Lower leg skin (tissue), 3 donors: ENCODE measurements at regions not wholly inside any gene's neighbourhood (a gene's known extent, or its start where the extent isn't known, plus 50 kb on each side); places are given as distances from the start of the nearest gene placed in this dataset.

Source experiments
- POLR2A ChIP-seq, 2 donors: fragments of 450-650 bp; IDR thresholded peaks; one replicate each; pipeline ENCODE4 v1.6.1; 2016 to 2017; ENCODE audit warnings: antibody characterized with exemption in 2 of 2, mild to moderate bottlenecking in 1 of 2, moderate library complexity in 1 of 2
- TF ChIP-seq, protein P1 (sequence below), 3 donors: fragments of 450-650 bp; IDR thresholded peaks; one replicate each; pipeline ENCODE4 v1.5.1; 2016; ENCODE audit warnings: antibody characterized with exemption in 3 of 3, mild to moderate bottlenecking in 3 of 3, moderate library complexity in 2 of 3

DNA sequence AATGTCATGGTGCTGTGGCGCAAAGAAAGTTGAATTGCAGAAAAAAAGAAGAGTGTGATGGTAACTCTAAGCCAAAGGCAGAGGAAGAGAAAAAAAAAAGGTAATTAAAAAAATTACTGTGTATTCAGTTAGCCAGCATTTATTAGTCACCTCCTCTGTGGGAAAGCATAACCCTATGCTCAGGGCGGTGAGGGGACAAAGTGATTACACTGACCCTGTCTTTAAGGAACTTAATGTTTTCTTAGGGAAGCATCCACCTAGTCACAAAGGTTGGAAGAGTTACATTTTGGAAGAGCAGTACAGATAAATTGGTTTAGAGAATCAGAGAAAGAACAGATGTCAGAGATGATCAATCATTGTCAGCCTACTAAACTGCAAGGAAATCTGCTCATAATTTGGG is 410.3 kb downstream of the CDH11 start:
- TF ChIP-seq POLR2A (IDR thresholded peaks at IDR 0.05) = no peak
- TF ChIP-seq, protein P1, sequence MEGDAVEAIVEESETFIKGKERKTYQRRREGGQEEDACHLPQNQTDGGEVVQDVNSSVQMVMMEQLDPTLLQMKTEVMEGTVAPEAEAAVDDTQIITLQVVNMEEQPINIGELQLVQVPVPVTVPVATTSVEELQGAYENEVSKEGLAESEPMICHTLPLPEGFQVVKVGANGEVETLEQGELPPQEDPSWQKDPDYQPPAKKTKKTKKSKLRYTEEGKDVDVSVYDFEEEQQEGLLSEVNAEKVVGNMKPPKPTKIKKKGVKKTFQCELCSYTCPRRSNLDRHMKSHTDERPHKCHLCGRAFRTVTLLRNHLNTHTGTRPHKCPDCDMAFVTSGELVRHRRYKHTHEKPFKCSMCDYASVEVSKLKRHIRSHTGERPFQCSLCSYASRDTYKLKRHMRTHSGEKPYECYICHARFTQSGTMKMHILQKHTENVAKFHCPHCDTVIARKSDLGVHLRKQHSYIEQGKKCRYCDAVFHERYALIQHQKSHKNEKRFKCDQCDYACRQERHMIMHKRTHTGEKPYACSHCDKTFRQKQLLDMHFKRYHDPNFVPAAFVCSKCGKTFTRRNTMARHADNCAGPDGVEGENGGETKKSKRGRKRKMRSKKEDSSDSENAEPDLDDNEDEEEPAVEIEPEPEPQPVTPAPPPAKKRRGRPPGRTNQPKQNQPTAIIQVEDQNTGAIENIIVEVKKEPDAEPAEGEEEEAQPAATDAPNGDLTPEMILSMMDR (IDR thresholded peaks at IDR 0.05) = no peak
